Activated CD4-positive, alpha-beta T cell treated with anti-CD3 and anti-CD28 coated beads, Interleukin-2, amount 10 ng/mL, durations not matched to agents 7 days and 5 days (primary cell): ENCODE measurements at regions not wholly inside any gene's neighbourhood (a gene's known extent, or its start where the extent isn't known, plus 50 kb on each side); places are given as distances from the start of the nearest gene placed in this dataset.

Source experiments
- CTCF ChIA-PET: fragments of 350-600 bp; sonication (Branson Sonifier 250); formaldehyde crosslinking; loops from one replicate; lab custom pipeline; 2021; ENCODE audit warnings: antibody characterized with exemption; lab: Charles Lee
- POLR2A ChIA-PET: fragments of 350-600 bp; sonication (Branson Sonifier 250); formaldehyde crosslinking; loops from one replicate; lab custom pipeline; 2021; ENCODE audit warnings: antibody characterized with exemption; lab: Charles Lee
- DNase-seq: peaks from one replicate; pipeline ENCODE4 v3.0.0-alpha.2; 2020
- H3K27ac Mint-ChIP-seq: one replicate; pipeline ENCODE4 v1.8.0; 2021; ENCODE audit warnings: mild to moderate bottlenecking, moderate library complexity, mixed read lengths
- H3K27me3 Mint-ChIP-seq: one replicate; pipeline ENCODE4 v1.8.0; 2021; ENCODE audit warnings: mixed read lengths
- H3K36me3 Mint-ChIP-seq: one replicate; pipeline ENCODE4 v1.8.0; 2021; ENCODE audit warnings: low read depth, mixed read lengths
- H3K4me1 Mint-ChIP-seq: one replicate; pipeline ENCODE4 v1.8.0; 2021; ENCODE audit warnings: mixed read lengths
- H3K4me3 Mint-ChIP-seq: one replicate; pipeline ENCODE4 v1.8.0; 2021; ENCODE audit warnings: mild to moderate bottlenecking, moderate library complexity, mixed read lengths
- H3K9me3 Mint-ChIP-seq: one replicate; pipeline ENCODE4 v1.8.0; 2021; ENCODE audit warnings: mixed read lengths

DNA sequence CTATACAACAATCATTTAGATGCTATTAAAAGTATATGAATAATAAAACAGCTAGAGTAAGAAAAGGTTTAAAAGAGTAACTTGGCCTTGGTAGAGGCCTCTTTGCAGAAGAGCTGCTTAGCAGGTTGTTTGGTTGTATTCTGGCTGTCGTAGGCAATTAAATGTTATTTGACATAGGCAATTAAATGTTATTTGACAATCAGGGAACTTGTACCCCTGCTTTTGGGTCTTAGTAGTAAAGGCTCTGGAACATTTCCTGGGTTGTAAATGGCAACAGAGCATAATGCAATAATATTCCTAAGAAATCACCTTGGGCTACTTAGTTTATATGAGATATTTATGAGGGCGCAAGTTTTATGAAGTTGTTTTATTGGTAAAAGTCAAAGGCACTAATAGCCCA lies 84.4 kb upstream of the SLC28A3 start:
- Mint-ChIP-seq H3K36me3 (no peaks in the 10 kb centered on the region), H3K4me1 (no peaks in the 10 kb centered on the region), H3K9me3 (no peaks in the 10 kb centered on the region), H3K4me3 (no peak overlapping the region), H3K27me3 (no peaks in the 10 kb centered on the region), H3K27ac (no peak overlapping the region)
- DNase-seq, result no peak
- ChIA-PET CTCF (no interaction called here), POLR2A (no interaction called here)

DNA sequence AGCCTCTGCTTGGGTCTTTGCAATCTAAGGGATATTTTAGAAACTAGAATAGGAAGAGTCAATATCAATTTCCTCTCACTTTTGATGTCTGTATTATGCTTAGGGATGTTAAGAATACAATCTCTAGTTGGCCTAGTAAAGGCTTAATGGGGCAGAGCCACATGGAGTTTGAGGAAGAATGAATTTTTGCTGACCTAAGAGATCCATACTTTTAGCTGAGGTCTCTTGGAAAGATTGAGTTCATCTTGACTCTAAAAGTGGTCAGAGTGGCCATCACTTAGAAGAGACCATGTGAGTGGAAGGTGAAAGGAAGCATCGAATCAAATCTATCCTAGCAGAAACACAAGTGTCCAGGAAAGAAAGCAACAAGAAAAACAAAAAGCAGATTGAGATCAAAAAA lies 92.2 kb upstream of the SLC28A3 start:
- CTCF ChIA-PET, result interaction anchor here (0.7 to 1.7 kb wide), 3 partner anchors 9 to 987 kb away, joined by 3 to 4 read pairs (median 4); no protein-coding TSS in a partner anchor
- Mint-ChIP-seq H3K4me3 (no peak overlapping the region), H3K4me1 (no peaks in the 10 kb centered on the region), H3K9me3 (no peaks in the 10 kb centered on the region), H3K36me3 (no peaks in the 10 kb centered on the region), H3K27me3 (no peaks in the 10 kb centered on the region), H3K27ac (no peak overlapping the region)
- POLR2A ChIA-PET, result interaction anchor here (0.6 kb wide), 1 partner anchor 84 kb away, joined by 6 read pairs; no protein-coding TSS in a partner anchor
- DNase-seq, result no peak

DNA sequence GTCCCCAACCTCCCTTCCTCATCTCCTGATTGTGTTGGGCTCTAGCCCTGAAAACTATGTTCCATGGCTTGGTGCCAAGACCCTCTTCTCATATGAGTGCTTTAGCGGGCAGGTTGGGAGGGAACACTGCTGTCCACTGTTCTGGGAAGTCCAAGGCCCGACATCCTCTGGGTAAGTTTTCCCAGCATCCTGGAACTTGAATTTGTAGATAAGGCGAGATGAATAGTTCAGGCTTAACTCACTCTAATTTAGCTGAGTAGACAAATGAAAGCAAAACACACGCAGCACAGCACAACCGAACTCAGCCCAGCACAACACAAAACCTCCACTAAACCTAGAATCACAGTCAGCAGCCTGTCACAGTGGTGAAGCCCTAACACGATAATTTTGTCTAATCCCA lies 95.3 kb upstream of the SLC28A3 start:
- CTCF ChIA-PET, result no interaction called here
- no peaks in the 10 kb centered on the region for H3K36me3 Mint-ChIP-seq
- no peak overlapping the region for H3K27ac Mint-ChIP-seq
- no peak overlapping the region for H3K4me3 Mint-ChIP-seq
- peaks cover 3% of the 10 kb centered on the region for H3K27me3 Mint-ChIP-seq
- DNase-seq, result no peak
- H3K9me3 Mint-ChIP-seq, result no peaks in the 10 kb centered on the region
- POLR2A ChIA-PET, result no interaction called here
- no peaks in the 10 kb centered on the region for H3K4me1 Mint-ChIP-seq

DNA sequence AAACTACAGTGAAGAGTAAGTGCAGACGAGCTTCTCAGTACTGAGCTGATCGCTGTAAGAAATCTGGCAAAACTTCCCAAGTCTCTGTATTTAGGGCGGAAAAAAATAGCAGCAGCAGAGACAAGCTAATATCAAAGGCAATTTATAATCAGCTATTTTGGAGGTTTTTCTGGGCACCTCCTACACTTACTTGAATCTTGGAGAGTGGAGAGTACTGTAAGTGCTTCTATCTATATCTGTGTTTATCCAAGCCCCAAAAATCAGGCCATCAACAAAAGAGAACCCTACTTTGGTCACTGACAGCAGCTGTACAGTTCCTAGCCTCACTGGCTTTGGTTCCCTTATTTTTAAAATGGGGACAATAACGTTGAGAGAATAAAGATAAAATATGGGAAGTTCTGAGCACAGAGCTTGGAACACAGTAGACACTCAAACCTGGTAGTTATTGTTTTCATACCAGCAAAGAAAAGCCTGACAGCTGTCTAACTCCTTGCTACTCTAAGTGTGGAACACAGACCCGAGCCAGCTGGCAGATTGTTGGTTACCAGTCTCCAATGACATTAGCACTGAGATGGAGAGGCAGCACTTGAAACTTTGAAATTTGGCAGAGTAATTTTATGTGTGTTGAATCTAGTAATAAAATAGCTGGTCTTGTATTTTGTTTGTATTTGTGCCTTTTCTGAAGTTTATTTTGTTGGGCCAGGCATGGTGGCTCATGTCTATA lies 96.0 kb upstream of the SLC28A3 start:
- Mint-ChIP-seq H3K4me1 (no peaks in the 10 kb centered on the region), H3K9me3 (no peaks in the 10 kb centered on the region), H3K4me3 (no peak overlapping the region), H3K27me3 (peaks cover 3% of the 10 kb centered on the region), H3K27ac (no peak overlapping the region), H3K36me3 (no peaks in the 10 kb centered on the region)
- DNase-seq, result no peak
- ChIA-PET POLR2A (no interaction called here), CTCF (no interaction called here)

DNA sequence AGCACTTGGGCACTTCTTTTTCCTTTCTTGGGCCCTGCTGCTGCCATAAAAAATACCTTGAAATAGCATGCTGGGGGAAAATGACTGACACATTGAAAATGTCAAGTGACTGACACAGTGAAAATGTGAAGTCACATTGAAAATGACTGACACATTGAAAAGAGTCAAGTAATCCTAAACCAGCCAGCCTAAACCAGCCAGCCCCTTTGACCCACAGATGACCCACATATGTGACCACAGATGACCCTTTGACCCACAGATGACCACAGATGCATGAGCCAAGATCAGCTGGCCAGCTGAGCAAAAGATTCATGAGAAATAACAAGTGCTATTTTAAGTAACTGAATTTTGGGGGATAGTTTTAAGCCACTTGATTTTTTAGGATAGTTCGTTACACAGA lies 97.8 kb upstream of the SLC28A3 start:
- CTCF ChIA-PET, result no interaction called here
- Mint-ChIP-seq H3K36me3 (no peaks in the 10 kb centered on the region), H3K27ac (no peak overlapping the region)

DNA sequence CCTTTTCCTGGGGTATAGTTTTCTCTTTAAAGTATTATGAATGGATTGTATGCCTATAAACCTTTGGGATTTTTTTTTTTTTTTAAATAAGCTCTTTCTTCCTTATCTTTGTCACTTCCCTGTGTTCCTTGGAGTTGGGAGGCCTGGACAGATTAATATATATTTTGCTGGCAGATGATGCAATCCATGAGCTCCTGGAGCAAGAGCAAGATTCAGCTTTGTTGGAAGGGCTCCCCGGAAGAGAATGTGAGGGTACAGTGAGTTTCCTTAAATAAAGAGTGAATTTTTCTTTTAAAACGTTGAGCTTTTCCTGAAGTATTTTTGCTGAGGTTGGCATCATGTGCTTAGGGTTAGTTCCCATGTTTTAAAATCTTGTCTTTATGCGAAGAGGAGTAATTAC lies 98.7 kb upstream of the SLC28A3 start:
- ChIA-PET POLR2A (no interaction called here), CTCF (interaction anchor here (0.5 to 0.9 kb wide), 2 partner anchors 9 to 777 kb away, joined by 3 read pairs; no protein-coding TSS in a partner anchor)
- Mint-ChIP-seq H3K4me1 (no peaks in the 10 kb centered on the region), H3K27ac (no peak overlapping the region), H3K4me3 (no peak overlapping the region), H3K36me3 (no peaks in the 10 kb centered on the region), H3K27me3 (peaks cover 3% of the 10 kb centered on the region), H3K9me3 (no peaks in the 10 kb centered on the region)
- no peak for DNase-seq

More for the DNA sequence above, 97.8 kb upstream of the SLC28A3 start:
- H3K4me1 Mint-ChIP-seq, result no peaks in the 10 kb centered on the region
- POLR2A ChIA-PET, result no interaction called here
- no peak for DNase-seq
- no peak overlapping the region for H3K4me3 Mint-ChIP-seq
- H3K27me3 Mint-ChIP-seq, result peaks cover 3% of the 10 kb centered on the region
- no peaks in the 10 kb centered on the region for H3K9me3 Mint-ChIP-seq

DNA sequence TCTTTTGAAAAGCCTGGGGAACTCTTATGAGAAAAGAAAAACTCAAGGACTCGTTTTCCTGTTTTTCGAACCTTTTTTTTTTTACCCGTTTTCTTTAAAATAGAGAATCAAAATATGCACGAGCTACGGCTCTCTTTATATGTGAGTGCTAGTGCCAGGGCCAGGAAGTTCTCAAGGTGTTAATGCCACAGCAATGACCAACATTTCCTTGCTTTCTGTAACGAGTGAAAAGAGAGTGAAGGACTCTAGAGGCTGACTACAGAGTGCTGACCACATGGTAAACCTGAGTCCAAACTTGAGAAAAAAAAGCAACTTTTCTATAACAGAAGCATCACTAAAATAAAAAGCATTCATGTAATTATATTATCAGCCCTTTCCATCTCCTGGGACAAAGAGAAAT lies 102.2 kb upstream of the SLC28A3 start:
- H3K4me3 Mint-ChIP-seq, result no peak overlapping the region
- H3K9me3 Mint-ChIP-seq, result no peaks in the 10 kb centered on the region
- H3K4me1 Mint-ChIP-seq, result no peaks in the 10 kb centered on the region
- no peak overlapping the region for H3K27ac Mint-ChIP-seq
- ChIA-PET CTCF (interaction anchor here (0.6 kb wide), 1 partner anchor 904 kb away, joined by 3 read pairs; the partner anchor contains the start of gene FRMD3), POLR2A (no interaction called here)
- H3K36me3 Mint-ChIP-seq, result no peaks in the 10 kb centered on the region
- DNase-seq, result no peak
- H3K27me3 Mint-ChIP-seq, result peaks cover 3% of the 10 kb centered on the region

DNA sequence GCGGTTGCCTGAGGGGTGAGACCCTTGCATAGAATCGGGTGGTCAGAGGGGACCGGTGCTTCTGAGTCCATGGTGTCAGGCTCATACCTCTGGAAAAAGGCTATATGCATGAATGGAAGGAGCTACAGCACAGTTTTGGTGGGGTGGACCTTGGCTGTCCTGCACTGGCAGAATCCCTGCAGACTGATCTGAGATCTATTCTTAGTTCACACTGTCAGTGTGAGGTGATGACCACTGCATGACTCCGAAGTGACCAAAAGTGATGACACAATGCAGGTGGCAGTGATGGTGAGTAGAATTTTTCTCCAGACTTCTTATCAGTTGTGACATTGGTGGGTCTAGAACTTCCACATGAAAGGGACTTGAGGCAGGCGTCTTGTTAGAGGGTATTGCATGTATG lies 105.2 kb upstream of the SLC28A3 start:
- no peak overlapping the region for H3K4me3 Mint-ChIP-seq
- no peaks in the 10 kb centered on the region for H3K4me1 Mint-ChIP-seq
- H3K36me3 Mint-ChIP-seq, result no peaks in the 10 kb centered on the region
- DNase-seq, result no peak
- ChIA-PET POLR2A (no interaction called here), CTCF (no interaction called here)
- H3K9me3 Mint-ChIP-seq, result no peaks in the 10 kb centered on the region
- no peak overlapping the region for H3K27ac Mint-ChIP-seq
- no peaks in the 10 kb centered on the region for H3K27me3 Mint-ChIP-seq

DNA sequence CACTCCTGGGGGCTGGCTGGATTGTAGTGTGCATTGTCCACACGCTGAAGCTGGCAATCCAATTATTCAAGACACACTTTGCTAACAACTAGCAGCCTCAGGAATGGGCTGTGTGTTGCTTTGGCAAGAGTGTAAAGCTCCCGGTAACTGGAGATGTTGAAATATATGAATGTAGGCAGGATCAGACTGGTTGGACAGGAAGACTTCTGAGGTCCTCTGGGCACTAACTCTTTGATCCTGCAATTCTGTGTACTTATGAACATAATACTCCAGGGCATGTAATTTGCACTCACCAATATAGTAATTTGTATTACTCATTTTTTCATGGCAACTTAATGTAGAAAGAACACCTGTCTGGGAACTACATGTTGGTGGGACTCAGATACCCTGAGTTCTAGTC lies 106.7 kb upstream of the SLC28A3 start:
- no peak for DNase-seq
- no peaks in the 10 kb centered on the region for H3K4me1 Mint-ChIP-seq
- H3K27ac Mint-ChIP-seq, result no peak overlapping the region
- ChIA-PET CTCF (no interaction called here), POLR2A (no interaction called here)
- no peaks in the 10 kb centered on the region for H3K36me3 Mint-ChIP-seq
- no peaks in the 10 kb centered on the region for H3K27me3 Mint-ChIP-seq
- H3K4me3 Mint-ChIP-seq, result no peak overlapping the region
- H3K9me3 Mint-ChIP-seq, result no peaks in the 10 kb centered on the region

DNA sequence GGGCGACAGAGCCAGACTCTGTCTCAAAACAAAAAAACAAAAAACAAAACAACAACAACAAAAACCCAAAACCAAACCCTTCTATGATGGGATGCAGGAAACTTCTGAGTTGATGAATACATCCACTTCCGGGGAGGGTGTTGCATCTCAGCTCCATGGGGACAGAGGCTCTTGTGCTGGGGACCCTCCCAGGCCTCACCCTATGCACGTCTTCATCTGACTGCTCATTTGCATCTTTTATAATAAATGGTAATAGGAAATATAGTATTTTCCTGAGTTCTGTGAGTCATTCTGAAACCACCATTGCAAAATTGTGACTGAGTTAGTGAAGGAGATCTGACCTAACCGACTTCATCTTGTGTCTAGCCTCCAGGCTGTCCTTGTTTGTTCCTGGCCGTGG lies 109.5 kb upstream of the SLC28A3 start:
- H3K27me3 Mint-ChIP-seq, result peaks cover 3% of the 10 kb centered on the region
- H3K27ac Mint-ChIP-seq, result no peak overlapping the region
- H3K4me3 Mint-ChIP-seq, result no peak overlapping the region
- no peaks in the 10 kb centered on the region for H3K4me1 Mint-ChIP-seq
- no peaks in the 10 kb centered on the region for H3K36me3 Mint-ChIP-seq
- POLR2A ChIA-PET, result no interaction called here
- CTCF ChIA-PET, result no interaction called here
- H3K9me3 Mint-ChIP-seq, result no peaks in the 10 kb centered on the region
- DNase-seq, result no peak

DNA sequence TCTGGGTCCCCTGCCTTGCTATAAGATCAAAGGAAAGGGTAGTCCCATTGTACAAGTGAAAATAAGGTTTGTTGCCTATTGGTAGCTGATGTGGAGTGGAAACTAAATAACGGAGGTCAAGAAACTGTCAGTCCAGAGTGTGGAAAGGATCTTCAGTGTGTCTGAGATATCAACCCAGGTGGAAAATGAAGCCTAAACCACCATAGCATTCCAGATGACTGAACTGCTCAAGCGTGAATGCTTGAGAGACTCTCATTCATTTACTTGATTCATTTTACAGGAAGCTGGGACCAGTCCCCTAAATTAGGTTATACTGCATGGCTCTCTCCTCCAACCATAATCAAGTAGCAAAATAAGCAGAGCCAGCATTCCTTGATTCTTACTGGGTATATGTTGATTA lies 116.0 kb upstream of the SLC28A3 start:
- Mint-ChIP-seq H3K4me3 (no peak overlapping the region), H3K9me3 (no peaks in the 10 kb centered on the region), H3K27ac (no peak overlapping the region), H3K4me1 (no peaks in the 10 kb centered on the region), H3K36me3 (no peaks in the 10 kb centered on the region), H3K27me3 (peaks cover 3% of the 10 kb centered on the region)
- POLR2A ChIA-PET, result no interaction called here
- no peak for DNase-seq
- CTCF ChIA-PET, result no interaction called here

DNA sequence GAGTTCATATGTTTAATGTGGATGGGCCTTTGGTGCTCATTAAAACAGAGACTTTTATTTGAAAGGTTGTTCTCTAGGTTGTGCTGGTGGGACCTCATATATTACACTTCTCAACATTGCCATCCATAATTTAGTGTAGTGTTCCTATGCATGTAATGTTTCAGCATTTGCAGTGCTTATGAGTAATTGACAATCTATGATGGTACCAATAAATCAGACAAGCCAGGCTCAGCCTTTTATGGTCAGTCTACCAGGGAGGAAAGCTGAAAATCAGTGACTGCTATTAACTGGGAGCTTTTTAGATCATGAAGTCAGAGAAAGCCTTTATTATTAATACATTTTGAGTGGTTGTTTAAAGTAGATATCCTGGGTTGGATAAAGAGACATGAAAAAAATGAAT lies 120.1 kb upstream of the SLC28A3 start:
- no peaks in the 10 kb centered on the region for H3K27me3 Mint-ChIP-seq
- ChIA-PET POLR2A (no interaction called here), CTCF (no interaction called here)
- H3K9me3 Mint-ChIP-seq, result no peaks in the 10 kb centered on the region
- no peak for DNase-seq
- no peak overlapping the region for H3K4me3 Mint-ChIP-seq
- no peaks in the 10 kb centered on the region for H3K36me3 Mint-ChIP-seq
- no peak overlapping the region for H3K27ac Mint-ChIP-seq
- H3K4me1 Mint-ChIP-seq, result no peaks in the 10 kb centered on the region

DNA sequence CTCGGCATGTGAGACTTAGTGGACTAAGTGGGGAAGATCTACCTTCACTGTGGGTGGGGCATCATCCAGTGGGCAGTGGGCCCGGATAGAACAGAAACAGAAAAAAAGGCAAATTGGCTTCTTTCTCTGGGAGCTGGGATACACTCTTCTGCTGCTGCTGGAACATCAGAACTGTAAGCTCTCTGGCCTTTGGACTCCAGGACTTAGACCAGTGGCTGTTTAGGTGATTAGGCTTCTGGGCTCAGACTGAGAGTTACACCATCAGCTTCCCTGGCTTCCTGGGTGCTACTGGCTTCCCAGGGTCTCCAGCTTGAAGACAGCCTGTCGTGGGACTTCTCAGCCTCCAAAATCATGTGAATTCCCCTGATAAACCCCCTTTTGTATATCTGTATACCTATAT lies 122.7 kb upstream of the SLC28A3 start:
- no peaks in the 10 kb centered on the region for H3K9me3 Mint-ChIP-seq
- CTCF ChIA-PET, result no interaction called here
- no peak overlapping the region for H3K27ac Mint-ChIP-seq
- POLR2A ChIA-PET, result no interaction called here
- no peak overlapping the region for H3K4me3 Mint-ChIP-seq
- no peak for DNase-seq
- no peaks in the 10 kb centered on the region for H3K36me3 Mint-ChIP-seq
- H3K4me1 Mint-ChIP-seq, result no peaks in the 10 kb centered on the region
- H3K27me3 Mint-ChIP-seq, result no peaks in the 10 kb centered on the region
